ENCODE measurements at regions not wholly inside any gene's neighbourhood (a gene's known extent, or its start where the extent isn't known, plus 50 kb on each side); places are given as distances from the start of the nearest gene placed in this dataset.

DNA sequence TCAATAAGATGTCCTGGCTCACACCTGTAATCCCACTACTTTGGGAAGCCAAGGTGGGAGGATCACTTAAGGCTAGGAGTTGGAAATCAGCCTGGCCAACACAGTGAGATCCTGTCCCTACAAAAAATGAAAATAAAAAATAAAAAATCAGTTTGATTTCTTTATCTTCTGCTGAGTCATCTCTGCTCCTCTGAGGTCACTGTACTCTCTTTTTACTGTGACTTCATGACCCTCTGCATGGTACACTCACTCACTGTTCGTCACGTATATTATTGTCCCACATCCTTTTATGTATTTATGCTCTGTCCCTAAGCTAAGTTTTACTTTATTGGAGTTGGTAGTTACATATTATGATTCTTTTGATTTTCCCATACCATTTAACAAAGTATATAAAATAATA, 333.3 kb downstream of the PCDH7 start:
- Histone ChIP-seq H3K36me3 (ENCODE audit: control insufficient read depth in 1 of 2, insufficient read depth in 2 of 2, low read depth in 1 of 2, low read length in 2 of 2) (no peaks in the 10 kb centered on the region), H3K4me2 (ENCODE audit: low read length, poor library complexity, severe bottlenecking) (no peak overlapping the region), H3K14ac (ENCODE audit: low read length in 2 of 2) (no peak overlapping the region), H2AK5ac (ENCODE audit: low read length, severe bottlenecking) (no peak overlapping the region), H3K4me1 (ENCODE audit: control insufficient read depth, insufficient read depth, low read depth, low read length) (no peaks in the 10 kb centered on the region), H2BK120ac (ENCODE audit: low read depth, low read length) (no peak overlapping the region), H4K91ac (ENCODE audit: low read length) (no peak overlapping the region), H3K18ac (ENCODE audit: low read depth in 1 of 2, low read length in 2 of 2) (no peak overlapping the region), H3K9ac (ENCODE audit: low read length) (no peak overlapping the region), H4K8ac (ENCODE audit: low read length) (no peak overlapping the region), H3K27ac (ENCODE audit: low read length, poor library complexity, severe bottlenecking) (no peak overlapping the region), H3K23ac (ENCODE audit: low read length in 2 of 2) (no peak overlapping the region), H3K9me3 (ENCODE audit: control insufficient read depth, low read length) (no peaks in the 10 kb centered on the region), H2BK5ac (ENCODE audit: low read depth, low read length, poor library complexity, severe bottlenecking) (no peak overlapping the region), H3K4me3 (ENCODE audit: insufficient read depth in 1 of 2, low read depth in 1 of 2, low read length in 2 of 2) (no peak overlapping the region), H2BK15ac (ENCODE audit: low read depth, poor library complexity, severe bottlenecking) (no peak overlapping the region), H3K79me1 (replicated peaks; ENCODE audit: low read length, poor library complexity, severe bottlenecking) (no peaks in the 10 kb centered on the region), H2BK12ac (ENCODE audit: low read length in 2 of 2) (no peak overlapping the region), H2AFZ (ENCODE audit: low read depth, low read length) (no peak overlapping the region), H3K27me3 (ENCODE audit: control insufficient read depth in 1 of 2, insufficient read depth in 1 of 2, low read length in 2 of 2) (no peaks in the 10 kb centered on the region), H3K4ac (ENCODE audit: low read depth in 1 of 2, low read length in 2 of 2) (no peak overlapping the region)
- WGBS = no CpG with 5 or more reads among the region's 2 CpGs
- no peak for DNase-seq

DNA sequence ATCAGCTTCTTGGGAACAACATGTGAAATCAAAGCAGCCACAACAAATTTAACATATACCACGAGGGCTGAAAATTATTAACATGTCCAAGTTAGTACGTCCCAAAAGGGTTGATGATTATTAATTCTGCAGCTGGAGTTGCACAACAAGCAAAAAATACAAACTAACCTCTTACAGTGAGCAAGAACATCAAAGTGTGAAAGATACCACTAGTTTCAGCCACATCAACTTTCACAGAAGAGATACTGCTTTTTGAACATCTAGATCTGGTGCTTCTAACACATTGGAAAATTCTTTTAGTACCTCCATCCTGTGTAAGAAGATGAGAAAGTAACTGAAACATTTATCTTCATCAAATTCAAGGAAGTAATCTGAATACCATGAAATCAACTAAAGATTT, 334.1 kb downstream of the PCDH7 start:
- Histone ChIP-seq H3K79me1 (replicated peaks; ENCODE audit: low read length, poor library complexity, severe bottlenecking) (no peaks in the 10 kb centered on the region), H3K9me3 (ENCODE audit: control insufficient read depth, low read length) (no peaks in the 10 kb centered on the region), H4K91ac (ENCODE audit: low read length) (no peak overlapping the region), H3K27ac (ENCODE audit: low read length, poor library complexity, severe bottlenecking) (no peak overlapping the region), H3K23ac (ENCODE audit: low read length in 2 of 2) (no peak overlapping the region), H2BK5ac (ENCODE audit: low read depth, low read length, poor library complexity, severe bottlenecking) (no peak overlapping the region), H3K9ac (ENCODE audit: low read length) (no peak overlapping the region), H3K4ac (ENCODE audit: low read depth in 1 of 2, low read length in 2 of 2) (no peak overlapping the region), H3K4me1 (ENCODE audit: control insufficient read depth, insufficient read depth, low read depth, low read length) (no peaks in the 10 kb centered on the region), H3K18ac (ENCODE audit: low read depth in 1 of 2, low read length in 2 of 2) (no peak overlapping the region), H2AK5ac (ENCODE audit: low read length, severe bottlenecking) (no peak overlapping the region), H3K4me2 (ENCODE audit: low read length, poor library complexity, severe bottlenecking) (no peak overlapping the region), H2BK12ac (ENCODE audit: low read length in 2 of 2) (no peak overlapping the region), H3K14ac (ENCODE audit: low read length in 2 of 2) (no peak overlapping the region), H2AFZ (ENCODE audit: low read depth, low read length) (no peak overlapping the region), H4K8ac (ENCODE audit: low read length) (no peak overlapping the region), H3K4me3 (ENCODE audit: insufficient read depth in 1 of 2, low read depth in 1 of 2, low read length in 2 of 2) (no peak overlapping the region), H2BK120ac (ENCODE audit: low read depth, low read length) (no peak overlapping the region), H3K36me3 (ENCODE audit: control insufficient read depth in 1 of 2, insufficient read depth in 2 of 2, low read depth in 1 of 2, low read length in 2 of 2) (no peaks in the 10 kb centered on the region), H2BK15ac (ENCODE audit: low read depth, poor library complexity, severe bottlenecking) (no peak overlapping the region), H3K27me3 (ENCODE audit: control insufficient read depth in 1 of 2, insufficient read depth in 1 of 2, low read length in 2 of 2) (no peaks in the 10 kb centered on the region)
- WGBS = 100% methylated on average over 2 of the region's 2 CpGs
- DNase-seq = no peak

DNA sequence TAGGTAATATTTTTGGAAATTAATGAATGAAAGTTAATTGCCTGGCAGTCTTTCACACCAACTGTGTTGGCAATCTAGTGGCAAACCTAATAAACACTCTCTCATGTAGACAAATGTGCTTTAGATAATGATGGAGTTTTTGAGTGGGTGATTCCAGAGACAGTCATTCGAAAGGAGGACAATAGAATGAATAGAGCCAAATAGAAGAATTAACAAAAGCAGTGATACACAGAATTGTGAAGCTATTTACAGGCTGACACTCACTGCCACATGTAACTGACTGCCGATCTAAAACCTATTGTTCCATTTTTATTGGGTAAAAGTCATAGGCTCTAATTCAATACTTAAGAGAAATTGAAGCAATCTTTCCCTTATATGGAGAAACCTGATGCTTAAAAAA, 338.5 kb downstream of the PCDH7 start:
- Histone ChIP-seq H3K27ac (ENCODE audit: low read length, poor library complexity, severe bottlenecking) (no peak overlapping the region), H3K18ac (ENCODE audit: low read depth in 1 of 2, low read length in 2 of 2) (no peak overlapping the region), H3K27me3 (ENCODE audit: control insufficient read depth in 1 of 2, insufficient read depth in 1 of 2, low read length in 2 of 2) (no peaks in the 10 kb centered on the region), H4K91ac (ENCODE audit: low read length) (no peak overlapping the region), H3K4me1 (ENCODE audit: control insufficient read depth, insufficient read depth, low read depth, low read length) (no peaks in the 10 kb centered on the region), H3K79me1 (replicated peaks; ENCODE audit: low read length, poor library complexity, severe bottlenecking) (no peaks in the 10 kb centered on the region), H3K23ac (ENCODE audit: low read length in 2 of 2) (no peak overlapping the region), H2AFZ (ENCODE audit: low read depth, low read length) (no peak overlapping the region), H3K4me3 (ENCODE audit: insufficient read depth in 1 of 2, low read depth in 1 of 2, low read length in 2 of 2) (no peak overlapping the region), H3K9me3 (ENCODE audit: control insufficient read depth, low read length) (no peaks in the 10 kb centered on the region), H2BK5ac (ENCODE audit: low read depth, low read length, poor library complexity, severe bottlenecking) (no peak overlapping the region), H2AK5ac (ENCODE audit: low read length, severe bottlenecking) (no peak overlapping the region), H3K9ac (ENCODE audit: low read length) (no peak overlapping the region), H4K8ac (ENCODE audit: low read length) (no peak overlapping the region), H3K4ac (ENCODE audit: low read depth in 1 of 2, low read length in 2 of 2) (no peak overlapping the region), H2BK12ac (ENCODE audit: low read length in 2 of 2) (no peak overlapping the region), H3K4me2 (ENCODE audit: low read length, poor library complexity, severe bottlenecking) (no peak overlapping the region), H3K36me3 (ENCODE audit: control insufficient read depth in 1 of 2, insufficient read depth in 2 of 2, low read depth in 1 of 2, low read length in 2 of 2) (no peaks in the 10 kb centered on the region), H3K14ac (ENCODE audit: low read length in 2 of 2) (no peak overlapping the region), H2BK15ac (ENCODE audit: low read depth, poor library complexity, severe bottlenecking) (no peak overlapping the region), H2BK120ac (ENCODE audit: low read depth, low read length) (no peak overlapping the region)
- no peak for DNase-seq
- 100% methylated on average over 1 of the region's 2 CpGs for WGBS

DNA sequence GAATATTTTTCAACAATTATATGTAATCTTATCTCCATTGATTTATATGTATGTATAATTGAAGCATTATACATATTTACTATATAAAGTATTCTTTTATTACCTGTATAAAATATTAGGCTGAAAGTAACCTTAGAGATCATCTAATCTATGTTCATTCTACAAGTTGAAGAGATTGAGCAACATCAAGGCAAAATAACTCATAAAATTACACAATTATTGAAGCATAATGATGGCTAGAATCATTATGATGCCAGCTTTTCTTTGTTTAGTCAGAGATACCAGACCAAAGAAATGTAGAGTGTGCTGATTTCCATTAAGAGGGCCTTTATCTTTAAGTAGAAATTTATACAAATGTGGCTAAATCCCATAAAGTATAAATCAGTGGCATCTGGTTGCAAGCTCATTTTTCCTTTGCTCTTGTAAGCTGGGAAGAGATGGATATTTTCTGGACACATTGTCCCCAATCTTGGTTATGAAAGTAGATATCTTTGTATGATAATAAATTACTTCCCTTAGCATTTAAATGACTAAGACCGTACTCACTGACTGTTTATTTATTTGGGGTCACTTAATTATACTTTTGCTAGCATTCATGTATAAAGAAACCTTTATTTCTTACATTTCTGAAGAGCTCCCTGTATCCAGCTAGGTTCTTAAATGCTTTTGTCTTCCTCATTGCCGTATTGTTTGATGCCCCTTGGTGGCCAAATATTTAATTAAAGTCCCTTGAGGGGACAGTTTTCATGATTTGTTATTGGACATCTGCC, 339.8 kb downstream of the PCDH7 start:
- no peak overlapping the region for H3K18ac ChIP-seq (ENCODE audit: low read depth in 1 of 2, low read length in 2 of 2)
- H2AFZ ChIP-seq (ENCODE audit: low read depth, low read length) = no peak overlapping the region
- no peaks in the 10 kb centered on the region for H3K36me3 ChIP-seq (ENCODE audit: control insufficient read depth in 1 of 2, insufficient read depth in 2 of 2, low read depth in 1 of 2, low read length in 2 of 2)
- no peak overlapping the region for H3K4me3 ChIP-seq (ENCODE audit: insufficient read depth in 1 of 2, low read depth in 1 of 2, low read length in 2 of 2)
- no peak overlapping the region for H3K4me2 ChIP-seq (ENCODE audit: low read length, poor library complexity, severe bottlenecking)
- H2BK15ac ChIP-seq (ENCODE audit: low read depth, poor library complexity, severe bottlenecking) = no peak overlapping the region
- H2BK120ac ChIP-seq (ENCODE audit: low read depth, low read length) = no peak overlapping the region
- H3K23ac ChIP-seq (ENCODE audit: low read length in 2 of 2) = no peak overlapping the region
- no peak overlapping the region for H3K14ac ChIP-seq (ENCODE audit: low read length in 2 of 2)
- H3K27ac ChIP-seq (ENCODE audit: low read length, poor library complexity, severe bottlenecking) = no peak overlapping the region
- no peaks in the 10 kb centered on the region for H3K79me1 ChIP-seq (replicated peaks; ENCODE audit: low read length, poor library complexity, severe bottlenecking)
- no peak overlapping the region for H3K4ac ChIP-seq (ENCODE audit: low read depth in 1 of 2, low read length in 2 of 2)
- no peak overlapping the region for H4K8ac ChIP-seq (ENCODE audit: low read length)
- no peak overlapping the region for H2BK12ac ChIP-seq (ENCODE audit: low read length in 2 of 2)
- H3K9me3 ChIP-seq (ENCODE audit: control insufficient read depth, low read length) = no peaks in the 10 kb centered on the region
- H3K9ac ChIP-seq (ENCODE audit: low read length) = no peak overlapping the region
- H2BK5ac ChIP-seq (ENCODE audit: low read depth, low read length, poor library complexity, severe bottlenecking) = no peak overlapping the region
- peak; percentile 42 for DNase-seq
- H2AK5ac ChIP-seq (ENCODE audit: low read length, severe bottlenecking) = no peak overlapping the region
- WGBS = no CpG with 5 or more reads among the region's 2 CpGs
- H3K4me1 ChIP-seq (ENCODE audit: control insufficient read depth, insufficient read depth, low read depth, low read length) = no peaks in the 10 kb centered on the region
- H3K27me3 ChIP-seq (ENCODE audit: control insufficient read depth in 1 of 2, insufficient read depth in 1 of 2, low read length in 2 of 2) = no peaks in the 10 kb centered on the region
- no peak overlapping the region for H4K91ac ChIP-seq (ENCODE audit: low read length)
